ENCODE measurements at regions not wholly inside any gene's neighbourhood (a gene's known extent, or its start where the extent isn't known, plus 50 kb on each side); places are given as distances from the start of the nearest gene placed in this dataset.

DNA sequence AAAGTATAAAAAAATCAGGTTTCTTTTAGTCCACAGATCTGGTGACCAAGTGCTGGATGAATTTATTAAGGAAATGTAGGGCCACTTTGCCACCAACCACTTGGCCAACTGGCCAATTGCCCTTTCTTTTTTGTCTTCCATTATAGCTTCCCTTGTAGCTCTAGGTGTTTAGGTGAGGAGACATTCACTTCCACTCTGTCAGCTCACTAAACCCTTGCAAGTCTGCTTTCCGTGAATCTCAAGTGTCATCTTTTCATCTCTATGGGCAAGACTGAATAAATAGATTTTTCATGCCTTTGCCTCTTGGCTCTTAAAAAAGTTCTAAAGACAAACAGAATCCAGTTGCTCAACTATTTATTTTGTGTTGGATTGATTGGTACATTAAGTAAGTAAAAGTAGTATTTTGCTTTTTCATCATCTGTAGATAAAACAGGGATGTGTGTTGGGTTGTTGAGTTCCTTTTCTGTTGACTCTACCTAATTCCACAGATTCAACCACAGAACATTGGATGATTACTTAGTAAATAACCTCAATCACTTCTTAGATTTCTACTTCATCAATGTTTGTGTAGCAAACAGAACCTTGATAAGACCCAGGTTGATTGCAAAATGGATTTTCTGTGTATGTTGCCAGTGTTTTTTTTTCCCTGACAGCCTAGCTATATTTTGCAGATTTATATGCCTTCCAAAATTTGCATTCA is 68.1 kb upstream of the GRXCR1 start:
- no peak for DNase-seq (ENCODE audit: low spot score in 2 of 2)
- no peaks in the 10 kb centered on the region for H3K9me3 ChIP-seq
- no peaks in the 10 kb centered on the region for H3K36me3 ChIP-seq (replicated peaks)
- no peaks in the 10 kb centered on the region for H3K4me1 ChIP-seq
- H3K27me3 ChIP-seq (ENCODE audit: low read depth) = no peaks in the 10 kb centered on the region
- no peak overlapping the region for H3K4me3 ChIP-seq
- in situ Hi-C loops (cut with MboI; ENCODE audit: low sequenced_read_pairs) = no loop called here

DNA sequence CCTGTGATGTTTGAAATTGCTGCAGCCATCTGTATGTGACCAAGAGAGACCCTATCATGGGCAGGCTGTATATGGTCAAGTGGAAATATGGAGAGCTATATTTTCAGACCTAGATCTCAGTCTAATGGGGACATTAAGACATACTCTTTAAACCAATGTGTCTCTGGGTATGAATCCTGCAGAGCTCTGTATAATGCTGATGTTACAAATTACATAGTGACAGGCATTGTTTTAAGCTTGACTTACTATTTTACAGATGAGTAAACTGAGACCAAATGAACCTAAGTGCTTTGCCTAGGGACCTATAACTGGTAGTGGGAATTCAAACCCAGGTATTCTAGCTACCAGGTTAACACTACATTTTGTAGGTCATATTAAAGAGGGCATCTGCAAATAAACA is 71.3 kb upstream of the GRXCR1 start:
- no peak for DNase-seq (ENCODE audit: low spot score in 2 of 2)
- Histone ChIP-seq H3K9me3 (no peaks in the 10 kb centered on the region), H3K27me3 (ENCODE audit: low read depth) (no peaks in the 10 kb centered on the region), H3K36me3 (replicated peaks) (no peaks in the 10 kb centered on the region), H3K4me3 (no peak overlapping the region), H3K4me1 (no peaks in the 10 kb centered on the region)
- in situ Hi-C loops (cut with MboI; ENCODE audit: low sequenced_read_pairs) = no loop called here

DNA sequence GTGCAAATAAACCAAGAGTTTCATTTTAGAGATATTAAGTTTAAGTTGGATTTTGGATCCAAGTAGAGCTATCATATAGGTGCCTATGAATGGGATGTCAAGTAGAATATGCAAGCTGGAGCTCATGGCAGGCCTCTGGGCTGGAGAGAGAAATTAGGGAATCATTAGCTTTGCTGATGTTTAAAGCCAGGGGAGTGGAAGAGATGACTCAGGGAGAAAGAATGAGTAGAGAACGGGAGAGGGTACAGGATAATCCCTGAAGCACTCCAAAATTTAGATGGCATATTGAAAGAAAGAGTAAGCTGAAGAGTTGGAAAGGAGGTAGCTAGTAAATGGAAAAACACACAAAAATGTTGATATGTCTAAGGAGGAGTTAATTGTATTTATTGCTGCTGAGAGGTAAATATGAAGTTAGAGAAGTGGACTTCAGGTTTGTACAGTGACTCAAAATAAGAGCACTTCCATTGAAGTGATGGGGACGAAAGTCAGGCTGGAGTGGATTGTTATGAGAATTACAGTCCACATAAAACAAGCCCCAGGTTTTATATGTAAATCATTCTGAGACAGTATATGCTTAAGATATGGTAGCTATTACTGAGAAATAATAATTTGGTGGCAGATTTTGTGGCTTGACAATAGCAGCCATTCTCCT is 72.5 kb upstream of the GRXCR1 start:
- Histone ChIP-seq H3K4me1 (no peaks in the 10 kb centered on the region), H3K9me3 (no peaks in the 10 kb centered on the region), H3K4me3 (no peak overlapping the region), H3K27me3 (ENCODE audit: low read depth) (no peaks in the 10 kb centered on the region), H3K36me3 (replicated peaks) (no peaks in the 10 kb centered on the region)
- DNase-seq (ENCODE audit: low spot score in 2 of 2) = no peak
- in situ Hi-C loops (cut with MboI; ENCODE audit: low sequenced_read_pairs) = no loop called here

- no peaks in the 10 kb centered on the region for H3K4me1 ChIP-seq
- no peaks in the 10 kb centered on the region for H3K36me3 ChIP-seq (replicated peaks)
- H3K4me3 ChIP-seq = no peak overlapping the region
- no peak for DNase-seq (ENCODE audit: low spot score in 2 of 2)
- in situ Hi-C loops (cut with MboI; ENCODE audit: low sequenced_read_pairs) = no loop called here
- H3K9me3 ChIP-seq = no peaks in the 10 kb centered on the region
- H3K27me3 ChIP-seq (ENCODE audit: low read depth) = no peaks in the 10 kb centered on the region
These were observed 74.6 kb upstream of the GRXCR1 start for GRCh38 chr4:42817913-42818312.

GRCh38 chr4:42816880-42817400 is 75.6 kb upstream of the GRXCR1 start:
- in situ Hi-C loops (cut with MboI; ENCODE audit: low sequenced_read_pairs) = no loop called here
- H3K27me3 ChIP-seq (ENCODE audit: low read depth) = no peaks in the 10 kb centered on the region
- DNase-seq (ENCODE audit: low spot score in 2 of 2) = no peak

DNA sequence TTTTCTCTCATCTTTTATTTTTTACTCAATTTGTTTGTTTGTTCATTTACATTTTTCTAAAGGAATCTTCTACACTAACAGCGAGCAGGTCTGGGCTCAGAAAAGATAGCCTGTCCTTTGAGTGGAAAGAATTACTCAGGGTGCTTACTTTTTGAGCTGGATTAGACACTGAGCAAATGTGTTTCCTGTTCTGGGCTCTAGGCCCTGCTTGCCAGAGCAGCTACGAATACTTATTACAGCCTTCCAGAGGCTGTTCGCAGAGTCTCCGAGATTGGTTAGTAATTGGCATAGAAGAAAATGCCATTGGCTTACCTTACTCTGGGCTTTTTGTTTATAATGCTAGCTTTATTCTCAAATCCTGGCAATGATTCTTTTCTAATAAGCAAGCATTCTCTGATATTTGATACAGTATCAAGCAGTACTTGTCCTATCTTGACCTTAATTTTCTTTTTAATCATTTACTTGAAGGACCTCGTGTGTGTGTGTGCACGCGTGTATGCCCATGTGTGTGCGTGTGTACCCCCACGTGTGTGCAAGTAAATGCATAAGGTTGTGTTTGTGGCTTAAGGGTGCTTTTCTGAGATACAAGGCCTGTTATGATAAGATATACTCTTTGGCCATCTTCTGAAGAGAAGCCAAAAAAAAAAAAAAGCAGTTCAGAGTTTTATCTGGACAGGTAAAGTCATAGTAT is 76.2 kb upstream of the GRXCR1 start:
- H3K4me3 ChIP-seq = no peak overlapping the region
- no peaks in the 10 kb centered on the region for H3K27me3 ChIP-seq (ENCODE audit: low read depth)
- no peaks in the 10 kb centered on the region for H3K9me3 ChIP-seq
- H3K36me3 ChIP-seq (replicated peaks) = no peaks in the 10 kb centered on the region
- H3K4me1 ChIP-seq = no peaks in the 10 kb centered on the region
- in situ Hi-C loops (cut with MboI; ENCODE audit: low sequenced_read_pairs) = no loop called here
- DNase-seq (ENCODE audit: low spot score in 2 of 2) = no peak

More at GRCh38 chr4:42816880-42817400, 75.6 kb upstream of the GRXCR1 start:
- Histone ChIP-seq H3K36me3 (replicated peaks) (no peaks in the 10 kb centered on the region), H3K4me1 (no peaks in the 10 kb centered on the region), H3K4me3 (no peak overlapping the region), H3K9me3 (no peaks in the 10 kb centered on the region)

DNA sequence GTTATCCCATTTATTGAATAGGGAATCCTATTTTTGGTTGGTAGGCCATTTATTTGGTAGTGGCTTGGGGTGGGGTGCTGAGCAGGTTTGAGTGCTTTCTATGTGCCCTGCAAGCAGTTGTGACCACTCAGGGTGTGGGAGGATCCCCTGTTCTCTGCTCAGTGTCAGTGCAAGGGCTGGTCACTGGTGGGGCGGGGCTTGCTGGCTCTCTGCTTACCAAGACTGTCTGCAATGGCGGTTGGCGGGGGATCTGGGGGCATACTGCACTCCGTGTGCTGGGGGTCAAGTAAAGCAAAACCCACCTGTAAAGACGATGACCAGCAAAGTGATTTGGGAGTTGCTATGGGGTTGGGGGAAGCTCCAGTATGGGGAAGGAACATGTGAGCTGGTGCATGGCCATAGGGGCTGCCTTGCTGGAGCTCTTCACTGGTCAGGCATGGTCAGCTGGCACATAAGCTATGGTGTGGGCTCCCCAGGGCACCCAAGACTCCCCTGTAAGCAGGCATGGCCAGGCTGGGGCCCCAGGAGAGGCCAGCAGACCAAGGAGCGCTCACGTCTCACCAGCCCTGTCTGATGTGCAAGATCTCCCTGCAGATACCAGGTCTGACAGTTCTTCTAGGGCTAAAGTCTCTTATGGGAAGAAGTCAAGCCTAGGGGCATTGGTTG is 83.0 kb upstream of the GRXCR1 start:
- Histone ChIP-seq H3K4me1 (no peaks in the 10 kb centered on the region), H3K9me3 (no peaks in the 10 kb centered on the region), H3K36me3 (replicated peaks) (no peaks in the 10 kb centered on the region), H3K27me3 (ENCODE audit: low read depth) (no peaks in the 10 kb centered on the region), H3K4me3 (no peak overlapping the region)
- in situ Hi-C loops (cut with MboI; ENCODE audit: low sequenced_read_pairs) = no loop called here
- no peak for DNase-seq (ENCODE audit: low spot score in 2 of 2)

DNA sequence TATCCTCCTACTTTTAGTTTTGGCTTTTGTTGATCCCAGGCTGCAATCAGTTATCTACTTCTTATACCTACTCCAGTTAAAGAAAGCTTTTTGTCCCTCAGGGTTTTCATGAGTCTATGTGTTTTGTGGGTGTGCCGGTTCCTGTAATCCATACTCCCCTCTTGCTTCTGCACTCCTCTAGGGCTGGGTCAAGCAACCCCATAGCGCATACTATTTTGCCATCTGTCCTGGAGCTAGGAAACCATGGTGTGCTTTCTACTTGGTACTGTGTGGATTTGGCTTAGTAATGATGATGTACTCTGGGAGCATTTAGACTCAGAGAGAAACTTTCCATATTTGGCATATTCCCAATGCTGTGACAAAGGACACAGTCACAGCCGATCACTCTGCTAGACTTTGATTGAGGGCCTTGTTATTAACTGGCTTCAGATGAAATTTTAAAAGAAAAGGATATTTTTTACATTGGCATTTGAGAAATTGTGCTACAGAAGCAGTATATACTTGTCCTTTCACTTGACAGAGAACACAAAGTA is 86.1 kb upstream of the GRXCR1 start:
- no peaks in the 10 kb centered on the region for H3K9me3 ChIP-seq
- DNase-seq (ENCODE audit: low spot score in 2 of 2) = no peak
- no peaks in the 10 kb centered on the region for H3K4me1 ChIP-seq
- H3K36me3 ChIP-seq (replicated peaks) = no peaks in the 10 kb centered on the region
- no peaks in the 10 kb centered on the region for H3K27me3 ChIP-seq (ENCODE audit: low read depth)
- in situ Hi-C loops (cut with MboI; ENCODE audit: low sequenced_read_pairs) = no loop called here
- H3K4me3 ChIP-seq = no peak overlapping the region

GRCh38 chr4:42789041-42789567 is 103.4 kb upstream of the GRXCR1 start:
- no peaks in the 10 kb centered on the region for H3K36me3 ChIP-seq (replicated peaks)
- no peaks in the 10 kb centered on the region for H3K9me3 ChIP-seq
- H3K4me3 ChIP-seq = no peak overlapping the region
- in situ Hi-C loops (cut with MboI; ENCODE audit: low sequenced_read_pairs) = no loop called here
- no peaks in the 10 kb centered on the region for H3K4me1 ChIP-seq
- DNase-seq (ENCODE audit: low spot score in 2 of 2) = no peak
- no peaks in the 10 kb centered on the region for H3K27me3 ChIP-seq (ENCODE audit: low read depth)

- Histone ChIP-seq H3K4me1 (no peaks in the 10 kb centered on the region), H3K27me3 (ENCODE audit: low read depth) (no peaks in the 10 kb centered on the region), H3K9me3 (no peaks in the 10 kb centered on the region), H3K36me3 (replicated peaks) (no peaks in the 10 kb centered on the region), H3K4me3 (no peak overlapping the region)
- in situ Hi-C loops (cut with MboI; ENCODE audit: low sequenced_read_pairs) = no loop called here
- DNase-seq (ENCODE audit: low spot score in 2 of 2) = no peak
These were observed 105.4 kb upstream of the GRXCR1 start for GRCh38 chr4:42787079-42787463.

- H3K36me3 ChIP-seq (replicated peaks) = no peaks in the 10 kb centered on the region
- no peaks in the 10 kb centered on the region for H3K27me3 ChIP-seq (ENCODE audit: low read depth)
- no peak for DNase-seq (ENCODE audit: low spot score in 2 of 2)
- H3K4me3 ChIP-seq = no peak overlapping the region
- no peaks in the 10 kb centered on the region for H3K4me1 ChIP-seq
- in situ Hi-C loops (cut with MboI; ENCODE audit: low sequenced_read_pairs) = no loop called here
- no peaks in the 10 kb centered on the region for H3K9me3 ChIP-seq
These were observed 106.0 kb upstream of the GRXCR1 start for GRCh38 chr4:42786350-42787078.

- Histone ChIP-seq H3K4me3 (no peak overlapping the region), H3K9me3 (no peaks in the 10 kb centered on the region), H3K36me3 (replicated peaks) (no peaks in the 10 kb centered on the region), H3K4me1 (no peaks in the 10 kb centered on the region), H3K27me3 (ENCODE audit: low read depth) (no peaks in the 10 kb centered on the region)
- DNase-seq (ENCODE audit: low spot score in 2 of 2) = no peak
- in situ Hi-C loops (cut with MboI; ENCODE audit: low sequenced_read_pairs) = no loop called here
These were observed 106.7 kb upstream of the GRXCR1 start for GRCh38 chr4:42785817-42786216.

DNA sequence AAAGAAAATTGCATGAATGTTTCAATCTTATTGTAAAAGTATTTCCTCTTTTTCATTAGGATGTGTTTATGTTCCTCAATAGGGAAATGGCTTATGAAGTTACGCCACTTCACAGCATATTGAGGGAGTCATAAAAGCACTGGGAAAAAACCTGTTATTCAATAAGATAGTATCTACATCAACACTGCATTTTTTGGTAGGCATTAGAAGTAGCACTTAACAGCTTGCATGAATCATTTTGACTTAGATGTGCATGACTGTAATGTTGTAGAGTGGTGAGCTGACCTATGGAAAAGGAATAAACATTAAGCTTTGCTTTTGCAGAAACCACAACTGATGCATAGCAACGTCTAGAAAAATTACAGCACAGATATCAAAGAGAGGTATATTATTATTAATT is 111.2 kb upstream of the GRXCR1 start:
- Histone ChIP-seq H3K27me3 (ENCODE audit: low read depth) (no peaks in the 10 kb centered on the region), H3K9me3 (no peaks in the 10 kb centered on the region), H3K4me1 (no peaks in the 10 kb centered on the region), H3K36me3 (replicated peaks) (no peaks in the 10 kb centered on the region), H3K4me3 (no peak overlapping the region)
- DNase-seq (ENCODE audit: low spot score in 2 of 2) = no peak
- in situ Hi-C loops (cut with MboI; ENCODE audit: low sequenced_read_pairs) = no loop called here

Data from HAP-1 (cell line).